GM18508 (cell line): ENCODE measurements at regions not wholly inside any gene's neighbourhood (a gene's known extent, or its start where the extent isn't known, plus 50 kb on each side); places are given as distances from the start of the nearest gene placed in this dataset.

ENCODE experiments used
- ATAC-seq: cut with Tn5 transposase; IDR thresholded peaks from one replicate; pipeline ENCODE4 v1.9.1; 2021; ENCODE audit warnings: moderate number of reproducible peaks; ENCODE audit not compliant: insufficient read depth, unreplicated experiment

GRCh38 chr2:66836851-66837250 is 401.9 kb downstream of the MEIS1 start:
- ATAC-seq, result no peak

GRCh38 chr2:66839551-66840320 is 404.8 kb downstream of the MEIS1 start:
- no peak for ATAC-seq

DNA sequence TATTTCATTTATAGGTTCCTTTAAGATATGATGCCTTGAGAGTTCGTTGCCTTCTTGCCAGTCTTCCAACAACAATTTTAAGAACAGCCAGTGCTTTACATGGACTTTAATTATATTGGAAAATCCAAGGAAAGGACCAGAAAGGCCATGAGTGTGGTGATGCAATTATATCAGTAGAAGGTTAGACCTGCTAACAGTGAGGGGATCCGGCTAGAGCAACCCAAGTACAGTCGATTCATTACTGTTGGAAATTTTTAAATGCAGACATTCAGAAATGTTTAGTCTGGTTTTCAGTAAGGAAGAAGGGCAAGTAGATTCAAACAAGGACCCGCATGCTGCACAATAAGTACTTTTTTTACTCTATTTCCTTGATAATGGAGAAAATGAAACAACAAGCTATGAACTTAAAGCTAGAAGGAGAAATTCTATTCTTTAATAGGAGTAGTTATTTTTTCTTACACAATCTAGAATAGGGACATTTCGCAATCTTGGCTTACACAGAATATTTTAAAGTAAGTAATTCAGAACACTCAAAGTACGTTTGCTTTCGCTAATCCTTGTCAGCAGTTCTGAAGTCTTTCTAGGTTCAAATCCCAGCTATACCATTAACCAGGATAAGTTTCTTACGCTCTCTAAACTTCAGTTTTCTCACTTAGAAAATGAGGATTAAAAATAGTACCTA is 405.5 kb downstream of the MEIS1 start:
- no peak for ATAC-seq

GRCh38 chr2:66843847-66844246 is 408.9 kb downstream of the MEIS1 start:
- no peak for ATAC-seq

DNA sequence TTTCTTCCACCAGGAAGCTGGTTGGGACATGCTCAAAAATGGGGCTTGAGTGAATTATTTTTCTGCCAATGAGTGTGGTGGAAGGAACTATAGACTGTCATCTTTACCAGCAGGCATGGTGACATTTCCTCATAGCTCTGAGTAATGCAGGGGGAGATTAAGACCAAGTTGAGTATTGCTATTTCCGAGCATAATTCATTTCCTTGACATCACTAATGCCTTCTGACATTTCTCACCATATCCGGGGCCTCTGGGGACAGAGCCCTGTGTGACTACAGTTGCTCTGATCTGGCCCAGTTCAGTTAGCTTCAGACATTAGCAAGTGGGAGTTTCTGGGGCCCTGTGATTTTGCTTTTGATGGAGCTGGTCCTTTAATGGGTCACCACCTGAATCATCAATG is 410.4 kb downstream of the MEIS1 start:
- no peak for ATAC-seq

DNA sequence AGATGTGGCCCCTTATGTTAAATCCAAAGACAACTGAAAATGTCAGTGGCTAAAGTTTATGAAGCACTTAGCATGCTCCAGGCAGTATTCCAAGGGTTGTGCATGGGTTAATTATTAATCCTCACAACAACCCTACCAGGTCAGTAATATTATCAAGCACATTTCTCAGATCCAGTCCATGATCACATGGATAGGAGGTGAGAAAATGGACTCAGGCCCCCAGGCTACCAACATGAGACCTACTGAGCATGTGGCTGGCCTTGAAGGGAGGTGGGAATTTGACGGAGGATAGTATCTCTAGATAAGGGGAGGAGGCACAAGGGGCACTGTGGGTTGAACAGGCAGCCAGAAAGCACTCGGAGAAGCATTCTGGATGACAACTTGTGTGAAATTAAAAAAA is 412.0 kb downstream of the MEIS1 start:
- ATAC-seq, result no peak

DNA sequence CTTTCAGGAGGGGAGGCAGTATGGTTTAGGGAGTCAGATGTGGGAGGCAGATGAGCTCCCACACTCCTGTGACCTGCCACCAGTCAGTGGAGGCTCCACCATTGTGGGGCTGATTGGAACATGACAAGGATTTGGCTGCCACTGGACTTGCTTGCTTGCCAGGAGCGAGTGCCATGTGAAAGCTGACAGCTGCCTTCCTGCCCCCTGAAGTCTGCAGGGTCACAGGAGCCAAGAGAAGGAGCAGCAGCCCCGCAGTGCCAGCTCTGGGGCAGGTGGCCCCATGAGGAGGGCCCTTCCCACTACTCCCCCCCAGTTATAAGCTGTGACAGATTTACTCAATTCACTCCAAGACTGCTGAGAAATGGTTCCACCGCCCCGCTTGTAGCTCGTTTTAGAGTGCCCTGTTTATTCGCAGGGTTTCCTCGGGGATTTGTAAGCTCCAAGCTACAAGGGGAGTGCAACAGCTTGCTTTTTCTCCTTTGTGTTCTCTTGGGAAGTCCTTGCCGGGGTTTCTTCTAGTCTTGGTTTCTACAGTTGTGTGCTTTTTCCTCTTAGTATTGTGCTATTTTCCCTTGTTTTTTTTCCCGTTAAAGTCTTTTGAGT is 414.3 kb downstream of the MEIS1 start:
- no peak for ATAC-seq

DNA sequence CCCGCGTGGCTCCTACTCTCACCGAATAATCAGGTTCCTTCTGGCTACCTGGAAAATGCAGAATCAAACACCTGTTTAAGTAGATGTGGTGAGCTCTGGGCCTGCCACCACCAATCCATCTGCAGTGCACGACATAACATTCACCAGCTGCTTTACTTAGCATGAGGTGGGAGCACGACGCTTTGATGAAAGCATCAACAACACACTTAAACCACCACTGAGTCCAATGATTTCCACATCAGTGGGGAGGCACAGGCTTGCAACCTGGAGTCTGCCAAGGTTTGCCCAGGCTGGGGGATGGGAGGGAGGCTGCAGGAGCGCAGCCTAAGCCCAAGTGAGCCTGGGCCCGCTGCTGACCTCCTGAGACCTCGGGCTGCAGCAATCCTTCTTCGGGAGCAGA is 415.5 kb downstream of the MEIS1 start:
- no peak for ATAC-seq

GRCh38 chr2:66851449-66851872 is 416.5 kb downstream of the MEIS1 start:
- ATAC-seq, result no peak

- ATAC-seq, result no peak
Measured at GRCh38 chr2:66852953-66853352, 418.0 kb downstream of the MEIS1 start.

- no peak for ATAC-seq
Measured at GRCh38 chr2:66853585-66853984, 418.7 kb downstream of the MEIS1 start.

DNA sequence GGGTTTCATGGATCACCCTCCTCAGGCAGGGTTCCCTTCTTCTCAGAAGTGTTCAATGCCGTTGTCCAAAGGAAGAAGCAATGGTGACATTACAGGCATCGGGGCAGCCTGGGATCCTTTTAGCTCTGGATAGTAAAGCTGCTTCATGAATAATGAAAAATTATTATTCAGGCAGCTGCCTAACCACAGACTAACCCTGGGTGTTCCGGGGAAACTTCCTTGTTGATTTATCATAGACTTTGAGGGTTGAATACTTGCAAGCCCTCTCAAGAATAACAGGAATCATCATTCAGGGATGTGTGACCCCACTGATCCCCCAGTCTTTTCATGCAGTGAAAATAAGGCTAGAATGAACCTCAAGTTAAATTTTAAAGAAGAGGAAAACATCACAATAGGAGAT is 419.4 kb downstream of the MEIS1 start:
- no peak for ATAC-seq

DNA sequence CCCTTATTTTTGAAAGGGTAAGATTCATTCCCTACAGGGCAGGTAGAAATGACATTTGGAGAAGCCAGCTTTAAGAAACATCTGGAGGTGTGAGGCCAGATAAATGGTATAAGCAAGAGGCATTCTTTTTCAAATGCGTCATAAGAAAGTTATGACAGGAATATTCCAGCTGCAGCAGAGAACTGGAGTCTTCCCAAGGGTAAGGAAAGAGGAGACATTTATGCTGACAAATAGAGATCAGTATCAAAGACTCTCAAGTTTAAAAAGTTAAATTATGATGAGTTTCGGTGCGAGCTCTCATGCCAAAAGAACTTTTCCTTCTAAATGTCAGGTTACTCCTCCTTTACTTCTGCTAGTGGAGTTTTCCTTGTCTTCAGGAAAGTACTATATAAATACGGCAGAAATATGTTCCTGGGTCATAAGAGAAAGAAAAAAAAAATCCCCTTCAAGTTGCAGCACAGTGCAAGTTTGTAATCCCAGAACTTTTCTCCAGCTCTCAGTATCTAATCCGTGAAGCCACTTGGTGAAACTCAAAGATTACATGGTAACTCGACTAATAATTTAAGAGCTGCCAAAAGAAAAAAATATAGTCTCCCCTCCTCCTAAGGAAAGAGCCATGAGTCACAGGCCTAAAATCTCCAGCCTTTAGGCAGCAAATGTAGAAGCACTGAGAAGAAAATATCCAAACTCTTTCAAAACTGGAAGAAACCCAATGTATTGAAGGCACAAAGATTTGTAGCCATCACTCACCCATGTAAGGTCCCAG is 428.1 kb downstream of the MEIS1 start:
- no peak for ATAC-seq

GRCh38 chr2:66865161-66865560 is 430.2 kb downstream of the MEIS1 start:
- no peak for ATAC-seq

- no peak for ATAC-seq
Measured at GRCh38 chr2:66866331-66867062, 431.6 kb downstream of the MEIS1 start.

DNA sequence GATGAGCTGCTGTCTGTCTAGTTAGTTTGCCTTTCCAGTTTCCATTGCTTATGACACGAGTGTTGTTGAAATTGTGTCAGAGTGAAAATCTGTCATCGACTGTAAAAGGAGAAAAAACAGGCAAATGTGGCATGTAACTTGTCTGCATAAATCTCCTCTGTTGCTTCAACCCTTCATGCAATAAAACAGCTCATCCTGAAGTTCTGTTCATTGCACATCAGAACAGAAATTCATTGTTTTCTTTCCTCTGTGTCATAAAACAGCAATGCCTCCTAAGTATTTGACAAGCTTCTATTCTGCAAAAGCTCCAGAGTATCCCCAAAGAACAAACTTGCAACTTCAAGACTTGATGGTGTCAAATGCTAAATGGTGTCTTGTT is 432.1 kb downstream of the MEIS1 start:
- no peak for ATAC-seq

DNA sequence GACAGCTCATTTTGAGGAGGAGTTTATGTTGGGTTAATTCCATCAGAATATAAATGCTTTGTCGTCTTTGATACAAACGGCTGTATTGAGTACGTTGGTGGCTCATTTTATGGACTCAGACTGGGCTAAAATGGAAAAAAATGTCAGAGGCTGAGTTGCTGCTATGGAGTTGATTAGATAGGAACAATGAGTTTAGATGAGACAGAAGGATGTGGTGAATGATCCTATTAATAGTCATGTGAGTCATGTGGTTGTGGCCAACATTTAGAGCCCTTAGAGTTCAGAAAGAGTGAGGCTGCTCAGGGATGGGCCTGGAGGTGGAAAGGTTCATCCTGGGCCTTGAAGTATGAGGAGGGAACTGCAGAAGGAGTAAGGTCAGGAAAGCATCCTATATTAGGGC is 434.2 kb downstream of the MEIS1 start:
- ATAC-seq, result no peak

DNA sequence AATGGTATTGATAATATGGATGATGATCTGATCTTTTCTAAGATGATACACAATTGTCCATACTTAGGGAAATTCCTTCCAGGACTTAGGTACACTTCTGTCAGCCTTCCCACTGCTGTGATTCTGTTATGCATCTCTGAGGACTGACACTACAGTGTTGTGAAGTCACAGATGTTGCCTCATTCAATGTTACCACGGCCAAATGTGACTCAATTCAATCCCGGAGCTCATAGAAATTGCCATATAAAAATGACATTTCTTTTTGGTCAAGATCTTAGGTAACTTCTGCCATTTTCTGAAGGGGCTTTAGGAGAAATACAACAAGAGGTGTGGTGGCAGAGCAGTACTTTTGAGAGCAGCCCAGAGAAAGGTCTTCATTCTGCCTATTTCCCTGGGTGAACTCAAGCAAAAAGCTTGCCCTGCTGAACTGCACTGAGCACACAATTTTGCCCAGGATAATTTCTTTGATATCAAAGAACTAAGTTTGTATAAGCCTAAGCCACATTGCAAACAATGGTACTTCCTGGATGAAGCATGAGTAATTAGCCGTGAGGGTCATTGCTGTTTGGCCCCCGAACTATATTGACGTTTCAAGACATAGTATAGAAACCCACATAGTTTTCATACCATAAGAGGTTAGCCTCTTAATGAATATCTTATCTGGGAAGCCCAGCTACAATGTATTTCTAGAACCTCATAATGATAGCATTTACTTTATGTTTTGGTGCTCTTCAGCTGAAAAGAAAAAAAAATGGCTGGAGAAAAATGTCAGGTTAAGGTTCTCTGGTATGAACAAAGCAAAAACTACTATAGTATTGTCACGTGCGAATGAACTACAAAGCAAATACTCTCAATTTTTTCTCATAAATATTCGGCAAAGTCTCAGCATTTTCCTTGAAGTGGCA is 437.4 kb downstream of the MEIS1 start:
- ATAC-seq, result no peak
